H9 (cell line): ENCODE measurements at regions not wholly inside any gene's neighbourhood (a gene's known extent, or its start where the extent isn't known, plus 50 kb on each side); places are given as distances from the start of the nearest gene placed in this dataset.

ENCODE experiments used
- DNase-seq: peaks from one replicate; pipeline ENCODE4 v3.0.0-alpha.2; 2017
- H2AFZ ChIP-seq: one replicate; pipeline ENCODE4 v1.6.1; 2013; ENCODE audit warnings: mild to moderate bottlenecking, low read length, control low read depth, moderate library complexity
- H2AK5ac ChIP-seq: 2 replicates; pipeline ENCODE4 v1.6.1; 2013; ENCODE audit warnings: low read length, control low read depth, mixed read lengths; ENCODE audit not compliant: insufficient read length
- H2BK120ac ChIP-seq: one replicate; pipeline ENCODE4 v1.6.1; 2013; ENCODE audit warnings: low read depth, mild to moderate bottlenecking, low read length, control low read depth, inconsistent platforms; ENCODE audit not compliant: poor library complexity, severe bottlenecking
- H2BK12ac ChIP-seq: 2 replicates; pipeline ENCODE4 v1.6.1; 2013; ENCODE audit warnings: low read length, control low read depth, mixed read lengths, low read depth; ENCODE audit not compliant: insufficient read length
- H2BK15ac ChIP-seq: 2 replicates; pipeline ENCODE4 v1.6.1; 2013; ENCODE audit warnings: low read depth, low read length, control low read depth
- H2BK20ac ChIP-seq: one replicate; pipeline ENCODE4 v1.6.1; 2013; ENCODE audit warnings: low read depth, mild to moderate bottlenecking, low read length, control low read depth, inconsistent platforms; ENCODE audit not compliant: poor library complexity, severe bottlenecking
- H2BK5ac ChIP-seq: 2 replicates; pipeline ENCODE4 v1.6.1; 2013; ENCODE audit warnings: low read length, control low read depth, mixed read lengths; ENCODE audit not compliant: insufficient read length
- H3K14ac ChIP-seq: 2 replicates; pipeline ENCODE4 v1.6.1; 2013; ENCODE audit warnings: low read length, control low read depth; ENCODE audit not compliant: insufficient read depth
- H3K18ac ChIP-seq: 2 replicates; pipeline ENCODE4 v1.6.1; 2013; ENCODE audit warnings: low read depth, mild to moderate bottlenecking, mixed read lengths, low read length, control low read depth; ENCODE audit not compliant: insufficient read length
- H3K23ac ChIP-seq: 2 replicates; pipeline ENCODE4 v1.6.1; 2013; ENCODE audit warnings: low read length, control low read depth, mixed read lengths, low read depth; ENCODE audit not compliant: insufficient read length
- H3K23me2 ChIP-seq: 2 replicates; pipeline ENCODE4 v1.6.1; 2013; ENCODE audit warnings: low read depth, mild to moderate bottlenecking, mixed read lengths, low read length, control low read depth; ENCODE audit not compliant: insufficient read length, poor library complexity, severe bottlenecking
- H3K27ac ChIP-seq: 2 replicates; pipeline ENCODE4 v1.5.1; 2013; ENCODE audit warnings: low read length, control low read depth, mixed read lengths, low read depth; ENCODE audit not compliant: insufficient read length
- H3K27me3 ChIP-seq: 2 replicates; pipeline ENCODE4 v1.6.1; 2013; ENCODE audit warnings: low read length, control low read depth, inconsistent platforms; ENCODE audit not compliant: insufficient read depth
- H3K4ac ChIP-seq: 2 replicates; pipeline ENCODE4 v1.6.1; 2013; ENCODE audit warnings: low read depth, mild to moderate bottlenecking, control low read depth, inconsistent platforms, low read length, moderate library complexity
- H3K4me1 ChIP-seq: 2 replicates; pipeline ENCODE4 v1.6.1; 2013; ENCODE audit warnings: low read length, control low read depth, inconsistent platforms; ENCODE audit not compliant: insufficient read depth
- H3K4me2 ChIP-seq: 2 replicates; pipeline ENCODE4 v1.6.1; 2013; ENCODE audit warnings: low read length, control low read depth, mixed read lengths; ENCODE audit not compliant: insufficient read length, insufficient read depth
- H3K56ac ChIP-seq: 2 replicates; pipeline ENCODE4 v1.6.1; 2013; ENCODE audit warnings: low read depth, mild to moderate bottlenecking, mixed read lengths, low read length, control low read depth; ENCODE audit not compliant: insufficient read length
- H3K79me1 ChIP-seq: 2 replicates; pipeline ENCODE4 v1.6.1; 2013; ENCODE audit warnings: low read depth, mild to moderate bottlenecking, moderate library complexity, low read length, control low read depth, inconsistent platforms; ENCODE audit not compliant: insufficient read depth, poor library complexity, severe bottlenecking
- H3K79me2 ChIP-seq: 2 replicates; pipeline ENCODE4 v1.6.1; 2013; ENCODE audit warnings: low read length, control low read depth, inconsistent platforms; ENCODE audit not compliant: insufficient read depth
- H3K9ac ChIP-seq: 2 replicates; pipeline ENCODE4 v1.6.1; 2013; ENCODE audit warnings: low read length, control low read depth, mixed read lengths; ENCODE audit not compliant: insufficient read length; ENCODE audit errors: extremely low read depth
- H3K9me3 ChIP-seq: one replicate; pipeline ENCODE4 v1.6.1; 2013; ENCODE audit warnings: low read depth, low read length, inconsistent platforms; ENCODE audit not compliant: control insufficient read depth
- H3T11ph ChIP-seq: one replicate; pipeline ENCODE4 v1.6.1; 2013; ENCODE audit warnings: mild to moderate bottlenecking, low read length, control low read depth, inconsistent platforms
- H4K20me1 ChIP-seq: one replicate; pipeline ENCODE4 v1.6.1; 2013; ENCODE audit not compliant: control insufficient read depth, insufficient read length, insufficient read depth
- H4K5ac ChIP-seq: 2 replicates; pipeline ENCODE4 v1.6.1; 2013; ENCODE audit warnings: low read depth, mild to moderate bottlenecking, mixed read lengths, low read length, control low read depth; ENCODE audit not compliant: insufficient read length
- H4K8ac ChIP-seq: replicated peaks from 2 replicates; pipeline ENCODE4 v1.6.1; 2013; ENCODE audit warnings: low read length, control low read depth, mixed read lengths, low read depth; ENCODE audit not compliant: insufficient read length
- H4K91ac ChIP-seq: 2 replicates; pipeline ENCODE4 v1.6.1; 2013; ENCODE audit warnings: low read depth, mild to moderate bottlenecking, moderate library complexity, mixed read lengths, low read length, control low read depth; ENCODE audit not compliant: insufficient read length
- H3K27ac Mint-ChIP-seq, 3 experiments: 2 replicates in 2 of 3; 3 replicates in 1 of 3; pipeline ENCODE4 v1.8.0; 2020 to 2021; ENCODE audit warnings: mixed read lengths in 3 of 3, mild to moderate bottlenecking in 1 of 3, moderate library complexity in 1 of 3
- H3K27me3 Mint-ChIP-seq: 2 replicates; pipeline ENCODE4 v1.8.0; 2021; ENCODE audit warnings: low read depth, mild to moderate bottlenecking, moderate library complexity, mixed read lengths
- H3K36me3 Mint-ChIP-seq, 3 experiments: 2 replicates in 2 of 3; 3 replicates in 1 of 3; pipeline ENCODE4 v1.8.0; 2020 to 2021; ENCODE audit warnings: low read depth in 3 of 3, mixed read lengths in 3 of 3; ENCODE audit not compliant: insufficient read depth in 1 of 3
- H3K4me1 Mint-ChIP-seq, 2 experiments: 2 replicates each; pipeline ENCODE4 v1.8.0; 2020; ENCODE audit warnings: mixed read lengths in 2 of 2
- H3K4me3 Mint-ChIP-seq, 2 experiments: 2 replicates in 1 of 2; 3 replicates in 1 of 2; pipeline ENCODE4 v1.8.0; 2020 to 2021; ENCODE audit warnings: mild to moderate bottlenecking in 2 of 2, mixed read lengths in 2 of 2, moderate library complexity in 1 of 2
- H3K9me3 Mint-ChIP-seq, 2 experiments: 2 replicates in 1 of 2; 3 replicates in 1 of 2; pipeline ENCODE4 v1.8.0; 2020; ENCODE audit warnings: mild to moderate bottlenecking in 2 of 2, mixed read lengths in 2 of 2, moderate library complexity in 1 of 2
- TF ChIP-seq, protein P1 (sequence below): fragments of 200-600 bp; sonication (generic); conservative IDR thresholded peaks from 3 replicates; pipeline ENCODE4 v1.8.0; 2021; ENCODE audit warnings: antibody characterized with exemption, mild to moderate bottlenecking

DNA sequence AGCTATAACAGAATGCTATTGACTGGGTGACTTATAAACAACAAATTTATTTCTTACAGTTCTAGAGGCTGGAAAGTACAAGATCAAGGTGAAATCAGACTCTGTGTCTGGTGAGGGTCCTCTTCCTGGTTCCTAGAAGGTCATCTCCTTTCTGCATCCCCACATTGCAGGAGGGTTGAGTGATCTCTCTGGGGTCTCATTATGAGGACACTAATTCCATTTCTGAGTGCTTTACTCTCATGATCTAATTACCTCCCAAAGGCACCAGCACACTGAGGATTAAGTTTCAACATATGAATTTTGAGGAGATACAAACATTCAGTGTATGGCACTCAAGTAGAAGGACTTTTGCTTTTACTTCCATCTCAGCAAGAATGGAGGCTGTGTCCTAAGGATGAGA lies 534.1 kb upstream of the KCNMB2 start:
- Histone ChIP-seq H3K14ac (no peak overlapping the region), H3K18ac (no peak overlapping the region), H4K91ac (no peak overlapping the region), H3K23ac (no peak overlapping the region), H2AFZ (no peak overlapping the region), H3K23me2 (no peaks in the 10 kb centered on the region), H3K4me2 (no peak overlapping the region), H3K27ac (no peak overlapping the region), H2BK120ac (no peak overlapping the region), H3K4ac (no peak overlapping the region), H2AK5ac (no peak overlapping the region), H3K27me3 (no peaks in the 10 kb centered on the region), H4K8ac (no peak overlapping the region), H4K5ac (no peak overlapping the region), H2BK5ac (no peak overlapping the region), H3K79me2 (no peaks in the 10 kb centered on the region), H3K79me1 (no peaks in the 10 kb centered on the region), H3K4me1 (no peaks in the 10 kb centered on the region), H3K9me3 (no peaks in the 10 kb centered on the region), H2BK20ac (no peak overlapping the region), H2BK15ac (no peak overlapping the region), H3K56ac (no peak overlapping the region), H2BK12ac (no peak overlapping the region), H4K20me1 (no peaks in the 10 kb centered on the region), H3K9ac (no peak overlapping the region), H3T11ph (no peak overlapping the region)
- DNase-seq, result no peak
- Mint-ChIP-seq H3K36me3 (no peaks in the 10 kb centered on the region), H3K9me3 (no peaks in the 10 kb centered on the region), H3K27ac (no peak overlapping the region), H3K4me3 (no peak overlapping the region), H3K27me3 (no peaks in the 10 kb centered on the region), H3K4me1 (no peaks in the 10 kb centered on the region)
- TF ChIP-seq, protein P1, sequence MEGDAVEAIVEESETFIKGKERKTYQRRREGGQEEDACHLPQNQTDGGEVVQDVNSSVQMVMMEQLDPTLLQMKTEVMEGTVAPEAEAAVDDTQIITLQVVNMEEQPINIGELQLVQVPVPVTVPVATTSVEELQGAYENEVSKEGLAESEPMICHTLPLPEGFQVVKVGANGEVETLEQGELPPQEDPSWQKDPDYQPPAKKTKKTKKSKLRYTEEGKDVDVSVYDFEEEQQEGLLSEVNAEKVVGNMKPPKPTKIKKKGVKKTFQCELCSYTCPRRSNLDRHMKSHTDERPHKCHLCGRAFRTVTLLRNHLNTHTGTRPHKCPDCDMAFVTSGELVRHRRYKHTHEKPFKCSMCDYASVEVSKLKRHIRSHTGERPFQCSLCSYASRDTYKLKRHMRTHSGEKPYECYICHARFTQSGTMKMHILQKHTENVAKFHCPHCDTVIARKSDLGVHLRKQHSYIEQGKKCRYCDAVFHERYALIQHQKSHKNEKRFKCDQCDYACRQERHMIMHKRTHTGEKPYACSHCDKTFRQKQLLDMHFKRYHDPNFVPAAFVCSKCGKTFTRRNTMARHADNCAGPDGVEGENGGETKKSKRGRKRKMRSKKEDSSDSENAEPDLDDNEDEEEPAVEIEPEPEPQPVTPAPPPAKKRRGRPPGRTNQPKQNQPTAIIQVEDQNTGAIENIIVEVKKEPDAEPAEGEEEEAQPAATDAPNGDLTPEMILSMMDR, result no peak
